ENCODE measurements at regions not wholly inside any gene's neighbourhood (a gene's known extent, or its start where the extent isn't known, plus 50 kb on each side); places are given as distances from the start of the nearest gene placed in this dataset.

DNA sequence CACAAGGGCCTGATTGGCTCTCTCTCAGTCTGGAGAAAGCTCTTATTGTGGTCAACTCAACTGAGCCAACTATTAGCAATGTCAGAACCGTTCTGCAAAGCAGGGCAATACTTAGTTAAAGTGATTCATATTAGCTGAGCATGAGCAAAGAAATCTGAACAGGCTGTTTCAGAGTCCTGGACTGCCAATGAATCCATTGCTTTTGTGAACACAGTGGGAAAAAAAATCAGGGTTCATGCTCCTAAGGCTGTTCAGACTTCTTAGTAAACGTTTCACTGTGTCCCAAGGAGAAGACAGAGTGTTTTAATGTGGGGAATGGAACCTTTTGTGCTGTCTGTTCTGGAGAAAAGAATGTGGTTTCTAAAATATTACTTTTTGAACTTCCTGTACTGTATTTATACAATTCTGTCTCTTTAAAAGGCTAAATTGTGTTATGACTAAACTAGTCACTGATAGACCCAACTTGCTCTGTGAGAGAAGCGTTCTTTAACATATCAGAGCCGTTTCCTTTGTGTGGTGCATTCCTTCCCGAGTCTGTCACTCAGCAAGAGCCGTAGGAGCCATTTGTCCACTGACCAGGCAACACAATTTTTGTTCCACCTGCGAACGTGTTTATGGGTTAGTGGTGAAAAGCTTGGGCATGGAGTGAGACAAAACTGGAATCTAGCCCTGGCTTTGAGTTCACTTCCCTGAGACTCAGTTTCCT lies 366.1 kb downstream of the FBXO8 start:
- H3K4me3 Mint-ChIP-seq (ENCODE audit: low read depth) = no peak overlapping the region
- H3K36me3 Mint-ChIP-seq (ENCODE audit: low read depth) = no peaks in the 10 kb centered on the region
- no peak overlapping the region for H3K27ac Mint-ChIP-seq
- DNase-seq (ENCODE audit: low spot score) = no peak
- H3K4me1 Mint-ChIP-seq (ENCODE audit: low read depth) = no peaks in the 10 kb centered on the region
- intact Hi-C loops (cut with micrococcal nuclease) = no loop called here
- no peaks in the 10 kb centered on the region for H3K9me3 Mint-ChIP-seq
- H3K27me3 Mint-ChIP-seq (ENCODE audit: low read depth) = no peaks in the 10 kb centered on the region

DNA sequence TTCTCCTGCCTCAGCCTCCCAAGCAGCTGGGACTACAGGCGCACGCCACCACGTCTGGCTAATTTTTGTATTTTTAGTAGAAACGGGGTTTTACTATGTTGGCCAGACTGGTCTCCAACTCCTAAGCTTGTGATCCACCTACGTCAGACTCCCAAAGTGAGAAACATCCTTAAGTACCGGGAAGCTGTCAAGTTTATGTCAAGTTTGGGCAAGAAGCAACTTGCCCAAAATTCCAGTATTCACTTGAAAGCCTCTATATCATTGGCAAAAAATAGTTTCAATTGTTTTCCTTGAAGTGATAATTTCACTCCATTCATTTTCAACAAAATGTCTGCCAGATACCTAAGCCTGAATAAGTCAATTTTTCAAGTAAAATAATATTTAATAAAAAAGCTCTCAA lies 370.0 kb downstream of the FBXO8 start:
- no peaks in the 10 kb centered on the region for H3K9me3 Mint-ChIP-seq
- H3K4me3 Mint-ChIP-seq (ENCODE audit: low read depth) = no peak overlapping the region
- no peaks in the 10 kb centered on the region for H3K27me3 Mint-ChIP-seq (ENCODE audit: low read depth)

GRCh38 chr4:173912384-173912783 lies 371.1 kb downstream of the FBXO8 start:
- no peak overlapping the region for H3K4me3 Mint-ChIP-seq (ENCODE audit: low read depth)
- intact Hi-C loops (cut with micrococcal nuclease) = no loop called here
- H3K27me3 Mint-ChIP-seq (ENCODE audit: low read depth) = no peaks in the 10 kb centered on the region
- no peak for DNase-seq (ENCODE audit: low spot score)
- H3K27ac Mint-ChIP-seq = no peak overlapping the region
- H3K4me1 Mint-ChIP-seq (ENCODE audit: low read depth) = no peaks in the 10 kb centered on the region
- H3K36me3 Mint-ChIP-seq (ENCODE audit: low read depth) = no peaks in the 10 kb centered on the region
- H3K9me3 Mint-ChIP-seq = no peaks in the 10 kb centered on the region

More for the DNA sequence above, 370.0 kb downstream of the FBXO8 start:
- H3K4me1 Mint-ChIP-seq (ENCODE audit: low read depth) = no peaks in the 10 kb centered on the region
- DNase-seq (ENCODE audit: low spot score) = no peak
- no peaks in the 10 kb centered on the region for H3K36me3 Mint-ChIP-seq (ENCODE audit: low read depth)
- H3K27ac Mint-ChIP-seq = no peak overlapping the region
- intact Hi-C loops (cut with micrococcal nuclease) = no loop called here

- no peaks in the 10 kb centered on the region for H3K4me1 Mint-ChIP-seq (ENCODE audit: low read depth)
- intact Hi-C loops (cut with micrococcal nuclease) = no loop called here
- no peaks in the 10 kb centered on the region for H3K36me3 Mint-ChIP-seq (ENCODE audit: low read depth)
- H3K9me3 Mint-ChIP-seq = no peaks in the 10 kb centered on the region
- no peak overlapping the region for H3K4me3 Mint-ChIP-seq (ENCODE audit: low read depth)
- DNase-seq (ENCODE audit: low spot score) = no peak
- H3K27ac Mint-ChIP-seq = no peak overlapping the region
- no peaks in the 10 kb centered on the region for H3K27me3 Mint-ChIP-seq (ENCODE audit: low read depth)
These were observed 372.6 kb downstream of the FBXO8 start for GRCh38 chr4:173910891-173911290.

- intact Hi-C loops (cut with micrococcal nuclease) = no loop called here
- no peaks in the 10 kb centered on the region for H3K9me3 Mint-ChIP-seq
- no peak overlapping the region for H3K4me3 Mint-ChIP-seq (ENCODE audit: low read depth)
- H3K36me3 Mint-ChIP-seq (ENCODE audit: low read depth) = no peaks in the 10 kb centered on the region
- H3K27me3 Mint-ChIP-seq (ENCODE audit: low read depth) = no peaks in the 10 kb centered on the region
- H3K27ac Mint-ChIP-seq = no peak overlapping the region
- no peaks in the 10 kb centered on the region for H3K4me1 Mint-ChIP-seq (ENCODE audit: low read depth)
- DNase-seq (ENCODE audit: low spot score) = no peak
These were observed 374.2 kb downstream of the FBXO8 start for GRCh38 chr4:173909294-173909693.

DNA sequence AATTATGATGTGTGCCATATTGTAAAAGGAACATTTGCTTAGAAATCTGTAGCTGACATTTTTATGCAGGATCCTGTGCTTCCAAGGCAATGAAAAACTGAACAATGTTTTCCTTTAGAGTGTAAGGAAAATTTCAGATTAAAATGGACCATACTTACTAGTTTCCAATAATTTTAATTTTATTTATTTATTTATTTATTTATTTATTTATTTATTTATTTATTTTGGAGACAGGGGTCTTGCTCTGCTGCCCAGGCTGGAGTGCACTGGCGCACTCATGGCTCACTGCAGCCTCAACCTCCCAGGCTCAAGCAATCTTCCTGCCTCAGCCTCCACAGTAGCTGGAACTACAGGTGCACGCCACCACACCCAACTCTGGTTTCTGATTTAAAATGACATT lies 369.8 kb upstream of the HAND2 start:
- no peak overlapping the region for H3K4me3 Mint-ChIP-seq (ENCODE audit: low read depth)
- H3K9me3 Mint-ChIP-seq = no peaks in the 10 kb centered on the region
- no peaks in the 10 kb centered on the region for H3K27me3 Mint-ChIP-seq (ENCODE audit: low read depth)
- intact Hi-C loops (cut with micrococcal nuclease) = no loop called here
- DNase-seq (ENCODE audit: low spot score) = no peak
- H3K36me3 Mint-ChIP-seq (ENCODE audit: low read depth) = no peaks in the 10 kb centered on the region
- H3K4me1 Mint-ChIP-seq (ENCODE audit: low read depth) = no peaks in the 10 kb centered on the region
- no peak overlapping the region for H3K27ac Mint-ChIP-seq

DNA sequence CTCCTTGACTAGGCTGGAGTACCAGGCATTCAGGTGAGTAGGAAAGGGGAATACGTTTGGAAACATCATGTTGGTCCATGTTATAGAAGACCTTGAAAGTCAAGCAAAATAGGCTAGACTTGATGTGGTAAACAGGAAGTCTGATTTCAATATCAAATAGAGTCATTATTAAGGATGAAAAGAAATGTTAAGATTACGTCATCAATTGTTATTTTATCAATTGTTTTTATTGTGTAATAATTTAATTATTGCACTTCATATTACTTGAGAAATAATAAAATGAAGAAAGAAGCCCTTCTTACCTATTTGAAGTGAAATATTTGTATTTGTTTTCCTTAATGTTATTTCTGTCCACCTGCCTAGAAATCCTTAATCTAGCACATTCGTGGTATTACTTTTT lies 361.0 kb upstream of the HAND2 start:
- intact Hi-C loops (cut with micrococcal nuclease) = no loop called here
- DNase-seq (ENCODE audit: low spot score) = no peak
- H3K4me1 Mint-ChIP-seq (ENCODE audit: low read depth) = no peaks in the 10 kb centered on the region
- H3K36me3 Mint-ChIP-seq (ENCODE audit: low read depth) = no peaks in the 10 kb centered on the region
- no peaks in the 10 kb centered on the region for H3K27me3 Mint-ChIP-seq (ENCODE audit: low read depth)
- H3K27ac Mint-ChIP-seq = no peak overlapping the region
- H3K4me3 Mint-ChIP-seq (ENCODE audit: low read depth) = no peak overlapping the region
- peaks cover 19% of the 10 kb centered on the region for H3K9me3 Mint-ChIP-seq

DNA sequence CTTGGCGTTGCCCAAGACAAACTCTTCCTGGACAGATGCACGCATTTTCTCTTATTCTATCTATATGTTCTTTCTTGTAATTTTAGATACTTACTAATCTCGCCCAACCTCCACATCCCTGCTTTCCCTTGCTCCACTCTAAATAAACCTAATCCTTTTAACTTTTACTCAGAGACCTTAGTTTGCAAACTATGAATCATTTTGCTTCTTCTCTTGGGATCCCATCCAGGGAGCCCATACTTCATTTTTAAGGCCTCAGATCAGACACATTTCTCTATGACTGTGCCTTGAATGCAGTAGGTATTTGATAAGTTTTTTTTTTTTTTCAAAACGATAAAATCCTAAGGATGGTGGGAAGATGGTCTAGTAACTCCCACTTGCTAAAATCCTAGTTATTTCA lies 353.8 kb upstream of the HAND2 start:
- H3K9me3 Mint-ChIP-seq = peaks cover 10% of the 10 kb centered on the region
- intact Hi-C loops (cut with micrococcal nuclease) = no loop called here
- no peaks in the 10 kb centered on the region for H3K27me3 Mint-ChIP-seq (ENCODE audit: low read depth)
- H3K36me3 Mint-ChIP-seq (ENCODE audit: low read depth) = no peaks in the 10 kb centered on the region
- no peak overlapping the region for H3K4me3 Mint-ChIP-seq (ENCODE audit: low read depth)
- no peak for DNase-seq (ENCODE audit: low spot score)
- H3K27ac Mint-ChIP-seq = no peak overlapping the region
- peaks cover under 1% of the 10 kb centered on the region for H3K4me1 Mint-ChIP-seq (ENCODE audit: low read depth)

- Mint-ChIP-seq H3K9me3 (no peaks in the 10 kb centered on the region), H3K4me1 (ENCODE audit: low read depth) (peaks cover 2% of the 10 kb centered on the region), H3K27ac (no peak overlapping the region), H3K4me3 (ENCODE audit: low read depth) (no peak overlapping the region), H3K36me3 (ENCODE audit: low read depth) (no peaks in the 10 kb centered on the region), H3K27me3 (ENCODE audit: low read depth) (no peaks in the 10 kb centered on the region)
- intact Hi-C loops (cut with micrococcal nuclease) = no loop called here
- no peak for DNase-seq (ENCODE audit: low spot score)
These were observed 350.9 kb upstream of the HAND2 start for GRCh38 chr4:173880897-173881296.

DNA sequence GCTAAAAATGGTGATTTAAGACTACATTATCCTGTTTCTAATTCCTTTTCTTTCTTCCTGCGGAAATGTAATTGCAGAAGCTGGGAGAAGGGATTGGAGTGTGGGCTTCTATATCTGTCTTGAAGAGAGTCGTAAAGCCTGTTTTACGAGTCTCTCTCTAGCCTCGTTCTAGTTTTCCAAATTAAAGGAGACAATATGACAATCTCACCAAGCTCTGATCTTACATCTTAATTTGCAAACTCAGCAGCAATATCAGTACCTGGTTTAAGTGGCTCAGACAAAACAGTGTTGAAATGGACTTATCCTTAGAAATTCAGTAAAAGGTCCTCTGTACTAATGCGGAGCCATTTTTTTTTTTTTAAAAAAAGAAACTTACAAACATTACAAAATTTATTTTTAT lies 349.5 kb upstream of the HAND2 start:
- DNase-seq (ENCODE audit: low spot score) = no peak
- intact Hi-C loops (cut with micrococcal nuclease) = no loop called here
- no peak overlapping the region for H3K4me3 Mint-ChIP-seq (ENCODE audit: low read depth)
- H3K36me3 Mint-ChIP-seq (ENCODE audit: low read depth) = no peaks in the 10 kb centered on the region
- no peak overlapping the region for H3K27ac Mint-ChIP-seq
- no peaks in the 10 kb centered on the region for H3K9me3 Mint-ChIP-seq
- no peaks in the 10 kb centered on the region for H3K27me3 Mint-ChIP-seq (ENCODE audit: low read depth)
- H3K4me1 Mint-ChIP-seq (ENCODE audit: low read depth) = peaks cover 2% of the 10 kb centered on the region

DNA sequence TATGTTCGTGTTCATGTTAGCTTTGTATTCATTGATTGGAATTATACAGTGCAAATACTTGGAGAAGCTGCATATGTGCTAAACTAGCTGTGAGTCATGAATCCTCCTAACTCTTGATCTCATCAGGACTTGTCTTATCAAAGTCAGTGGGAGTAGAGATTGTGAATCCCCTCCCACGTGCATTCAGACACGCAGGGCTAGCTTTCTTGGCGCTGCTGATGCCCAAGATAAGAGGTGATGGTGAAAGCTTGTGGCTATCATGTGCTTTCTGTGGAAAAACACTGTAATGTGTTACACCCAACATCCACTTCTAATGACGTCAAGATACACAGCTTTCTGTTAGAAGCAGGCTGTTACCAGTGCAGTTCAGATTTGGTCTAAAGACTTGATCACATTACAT lies 348.7 kb upstream of the HAND2 start:
- no peaks in the 10 kb centered on the region for H3K27me3 Mint-ChIP-seq (ENCODE audit: low read depth)
- intact Hi-C loops (cut with micrococcal nuclease) = no loop called here

GRCh38 chr4:173871643-173872042 lies 341.6 kb upstream of the HAND2 start:
- Mint-ChIP-seq H3K9me3 (no peaks in the 10 kb centered on the region), H3K4me1 (ENCODE audit: low read depth) (no peaks in the 10 kb centered on the region), H3K4me3 (ENCODE audit: low read depth) (no peak overlapping the region), H3K36me3 (ENCODE audit: low read depth) (no peaks in the 10 kb centered on the region), H3K27ac (no peak overlapping the region), H3K27me3 (ENCODE audit: low read depth) (no peaks in the 10 kb centered on the region)
- DNase-seq (ENCODE audit: low spot score) = no peak
- intact Hi-C loops (cut with micrococcal nuclease) = no loop called here

More for the DNA sequence above, 348.7 kb upstream of the HAND2 start:
- H3K4me3 Mint-ChIP-seq (ENCODE audit: low read depth) = no peak overlapping the region
- H3K9me3 Mint-ChIP-seq = no peaks in the 10 kb centered on the region
- DNase-seq (ENCODE audit: low spot score) = no peak
- H3K36me3 Mint-ChIP-seq (ENCODE audit: low read depth) = no peaks in the 10 kb centered on the region
- peaks cover 2% of the 10 kb centered on the region for H3K4me1 Mint-ChIP-seq (ENCODE audit: low read depth)
- no peak overlapping the region for H3K27ac Mint-ChIP-seq

DNA sequence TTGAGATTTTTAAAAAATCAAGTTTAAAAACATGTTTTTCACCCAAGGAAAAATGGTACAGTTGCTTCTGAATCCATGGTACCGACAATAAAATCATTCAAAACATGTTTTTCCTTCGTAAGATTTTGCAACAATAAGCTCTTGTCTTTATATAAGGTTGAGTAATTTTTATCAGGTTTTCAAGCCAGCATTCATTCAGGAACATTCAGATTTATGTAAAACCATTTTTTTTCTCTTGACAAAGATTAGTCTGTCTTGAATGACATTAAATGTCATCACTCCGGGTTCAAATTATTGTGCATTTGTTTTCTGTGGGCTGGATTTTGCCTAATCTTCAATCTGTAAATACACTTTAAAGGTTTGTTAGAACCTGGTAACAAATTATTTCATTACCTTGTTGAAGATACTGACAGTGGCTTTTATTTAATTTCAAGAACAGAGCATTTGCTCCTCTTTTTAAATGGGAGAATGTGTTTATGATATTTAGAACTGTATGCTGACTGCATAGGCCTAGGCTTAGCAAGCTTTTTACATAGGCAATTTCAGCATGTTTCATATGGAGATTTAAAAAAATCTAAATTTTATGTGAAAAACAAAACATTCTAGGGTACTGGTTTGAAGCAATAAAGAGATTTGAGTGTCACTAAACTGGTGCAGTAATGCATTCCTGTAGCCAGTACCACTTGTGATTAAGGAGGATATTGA lies 336.4 kb upstream of the HAND2 start:
- Mint-ChIP-seq H3K27me3 (ENCODE audit: low read depth) (no peaks in the 10 kb centered on the region), H3K4me3 (ENCODE audit: low read depth) (no peak overlapping the region), H3K9me3 (peaks cover 5% of the 10 kb centered on the region), H3K36me3 (ENCODE audit: low read depth) (no peaks in the 10 kb centered on the region), H3K27ac (no peak overlapping the region), H3K4me1 (ENCODE audit: low read depth) (no peaks in the 10 kb centered on the region)
- intact Hi-C loops (cut with micrococcal nuclease) = no loop called here
- no peak for DNase-seq (ENCODE audit: low spot score)
